ENCODE measurements at regions not wholly inside any gene's neighbourhood (a gene's known extent, or its start where the extent isn't known, plus 50 kb on each side); places are given as distances from the start of the nearest gene placed in this dataset.

GRCh38 chr4:14049946-14050345, 422.4 kb upstream of the BOD1L1 start:
- no peak for TF ChIP-seq EZH2 (IDR thresholded peaks at IDR 0.05; ENCODE audit: low read depth)
- TF ChIP-seq, protein P1, sequence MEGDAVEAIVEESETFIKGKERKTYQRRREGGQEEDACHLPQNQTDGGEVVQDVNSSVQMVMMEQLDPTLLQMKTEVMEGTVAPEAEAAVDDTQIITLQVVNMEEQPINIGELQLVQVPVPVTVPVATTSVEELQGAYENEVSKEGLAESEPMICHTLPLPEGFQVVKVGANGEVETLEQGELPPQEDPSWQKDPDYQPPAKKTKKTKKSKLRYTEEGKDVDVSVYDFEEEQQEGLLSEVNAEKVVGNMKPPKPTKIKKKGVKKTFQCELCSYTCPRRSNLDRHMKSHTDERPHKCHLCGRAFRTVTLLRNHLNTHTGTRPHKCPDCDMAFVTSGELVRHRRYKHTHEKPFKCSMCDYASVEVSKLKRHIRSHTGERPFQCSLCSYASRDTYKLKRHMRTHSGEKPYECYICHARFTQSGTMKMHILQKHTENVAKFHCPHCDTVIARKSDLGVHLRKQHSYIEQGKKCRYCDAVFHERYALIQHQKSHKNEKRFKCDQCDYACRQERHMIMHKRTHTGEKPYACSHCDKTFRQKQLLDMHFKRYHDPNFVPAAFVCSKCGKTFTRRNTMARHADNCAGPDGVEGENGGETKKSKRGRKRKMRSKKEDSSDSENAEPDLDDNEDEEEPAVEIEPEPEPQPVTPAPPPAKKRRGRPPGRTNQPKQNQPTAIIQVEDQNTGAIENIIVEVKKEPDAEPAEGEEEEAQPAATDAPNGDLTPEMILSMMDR (conservative IDR thresholded peaks at IDR 0.05) = no peak
